HEK293T (cell line): ENCODE measurements at regions not wholly inside any gene's neighbourhood (a gene's known extent, or its start where the extent isn't known, plus 50 kb on each side); places are given as distances from the start of the nearest gene placed in this dataset.

ENCODE experiments used
- BHLHE40 ChIP-seq: fragments of 450-650 bp; IDR thresholded peaks from 2 replicates; pipeline ENCODE4 v1.6.1; 2016; ENCODE audit warnings: mild to moderate bottlenecking, moderate library complexity, borderline replicate concordance
- SP1 ChIP-seq: fragments of 450-650 bp; IDR thresholded peaks from 2 replicates; pipeline ENCODE4 v1.6.1; 2017
- SUZ12 ChIP-seq: fragments of 450-650 bp; IDR thresholded peaks from 2 replicates; pipeline ENCODE4 v1.6.1; 2016; ENCODE audit warnings: mild to moderate bottlenecking

DNA sequence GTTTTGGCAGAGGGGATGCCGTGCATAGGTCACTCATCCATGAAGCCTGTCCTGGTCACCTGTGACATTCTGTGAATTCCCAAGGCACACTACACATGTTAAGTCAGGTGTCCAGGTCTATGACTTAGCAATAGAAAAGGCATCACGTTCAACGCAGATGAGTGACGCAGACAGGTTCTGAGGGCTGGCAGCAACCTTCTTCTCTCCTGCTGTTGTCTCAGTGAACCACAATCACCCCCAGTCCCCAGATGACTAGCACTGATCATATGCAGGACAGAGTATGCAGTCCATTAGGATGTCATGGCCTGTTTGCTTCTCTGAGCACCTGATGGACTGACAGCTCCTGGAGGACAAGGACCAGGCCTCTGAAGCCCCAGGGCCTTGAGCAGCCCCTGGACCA, 157.8 kb upstream of the KAZN start:
- TF ChIP-seq SP1 (no peak), BHLHE40 (no peak), SUZ12 (no peak)
